ENCODE measurements at regions not wholly inside any gene's neighbourhood (a gene's known extent, or its start where the extent isn't known, plus 50 kb on each side); places are given as distances from the start of the nearest gene placed in this dataset.

DNA sequence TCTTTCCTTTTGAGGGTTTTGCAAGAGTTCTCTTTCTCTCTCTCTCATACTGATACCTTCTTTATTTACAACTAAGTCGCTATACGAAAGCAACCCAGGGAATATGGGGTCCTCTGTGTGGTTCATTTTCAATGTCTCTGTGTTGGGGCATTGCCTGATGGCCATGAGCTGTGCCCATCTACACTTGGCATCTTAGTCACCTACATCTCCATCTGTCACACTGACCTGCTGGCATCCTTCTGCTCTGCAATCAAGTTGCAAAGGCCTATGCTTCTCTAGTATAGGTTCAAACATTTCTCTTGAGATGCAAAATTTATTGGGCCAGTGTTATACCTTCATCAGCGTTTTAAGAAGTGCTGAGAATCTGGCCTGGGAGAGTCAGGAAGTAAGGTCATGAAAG, 228.2 kb downstream of the MTRR start:
- H3K27me3 ChIP-seq (ENCODE audit: control insufficient read depth in 1 of 2, insufficient read depth in 2 of 2, low read length in 2 of 2): no peaks in the 10 kb centered on the region; a peak in 1 of 5 replicates
- no peak overlapping the region for H3K27ac ChIP-seq (ENCODE audit: extremely low read length, insufficient read depth, low read length)
- no peak overlapping the region for H3K4me2 ChIP-seq (ENCODE audit: low read depth, low read length)
- no peak overlapping the region for H3K4me3 ChIP-seq (replicated peaks in 1 of 3; ENCODE audit: insufficient read depth in 1 of 3, low read depth in 2 of 3, low read length in 3 of 3)
- no peak for DNase-seq (ENCODE audit: low spot score)
- no peak overlapping the region for H2AFZ ChIP-seq (ENCODE audit: low read length)
- in situ Hi-C loops (cut with HindIII; ENCODE audit: extremely low pct_ligation_motif_present, low pct_unique_long_range_greater_than_20kb): no loop called here
- WGBS (ENCODE audit: low lambda C conversion rate): under 1% methylated on average over 3 of the region's 3 CpGs
- H3K4me1 ChIP-seq (ENCODE audit: insufficient read depth, low read length): no peaks in the 10 kb centered on the region
- no peaks in the 10 kb centered on the region for H3K79me2 ChIP-seq (ENCODE audit: insufficient read depth, low read length)
- H3K9me3 ChIP-seq (ENCODE audit: low read length): peaks cover 7% of the 10 kb centered on the region; the same call in 1 of the 2 replicates
- no TSS peak for BruUV-seq (replicated peaks)
- H3K36me3 ChIP-seq (replicated peaks in 1 of 2; ENCODE audit: control insufficient read depth in 1 of 2, insufficient read depth in 2 of 2, low read length in 2 of 2): no peaks in the 10 kb centered on the region
- ChIA-PET POLR2A (no interaction called here), CTCF (ENCODE audit: low intra/inter-chr PET ratio, low total read pairs) (no interaction called here)
- intact Hi-C loops (cut with micrococcal nuclease; ENCODE audit: unreplicated experiment): no loop called here
- FAIRE-seq: no peak
- no peak for ATAC-seq
- H4K20me1 ChIP-seq (ENCODE audit: insufficient read depth, low read length): no peaks in the 10 kb centered on the region
- no peak overlapping the region for H3K9ac ChIP-seq (ENCODE audit: insufficient read depth, low read depth, low read length)
- TF ChIP-seq ARNTL (CRISPR knock-in tag; IDR thresholded peaks at IDR 0.05): no peak
- TF ChIP-seq, protein P1, sequence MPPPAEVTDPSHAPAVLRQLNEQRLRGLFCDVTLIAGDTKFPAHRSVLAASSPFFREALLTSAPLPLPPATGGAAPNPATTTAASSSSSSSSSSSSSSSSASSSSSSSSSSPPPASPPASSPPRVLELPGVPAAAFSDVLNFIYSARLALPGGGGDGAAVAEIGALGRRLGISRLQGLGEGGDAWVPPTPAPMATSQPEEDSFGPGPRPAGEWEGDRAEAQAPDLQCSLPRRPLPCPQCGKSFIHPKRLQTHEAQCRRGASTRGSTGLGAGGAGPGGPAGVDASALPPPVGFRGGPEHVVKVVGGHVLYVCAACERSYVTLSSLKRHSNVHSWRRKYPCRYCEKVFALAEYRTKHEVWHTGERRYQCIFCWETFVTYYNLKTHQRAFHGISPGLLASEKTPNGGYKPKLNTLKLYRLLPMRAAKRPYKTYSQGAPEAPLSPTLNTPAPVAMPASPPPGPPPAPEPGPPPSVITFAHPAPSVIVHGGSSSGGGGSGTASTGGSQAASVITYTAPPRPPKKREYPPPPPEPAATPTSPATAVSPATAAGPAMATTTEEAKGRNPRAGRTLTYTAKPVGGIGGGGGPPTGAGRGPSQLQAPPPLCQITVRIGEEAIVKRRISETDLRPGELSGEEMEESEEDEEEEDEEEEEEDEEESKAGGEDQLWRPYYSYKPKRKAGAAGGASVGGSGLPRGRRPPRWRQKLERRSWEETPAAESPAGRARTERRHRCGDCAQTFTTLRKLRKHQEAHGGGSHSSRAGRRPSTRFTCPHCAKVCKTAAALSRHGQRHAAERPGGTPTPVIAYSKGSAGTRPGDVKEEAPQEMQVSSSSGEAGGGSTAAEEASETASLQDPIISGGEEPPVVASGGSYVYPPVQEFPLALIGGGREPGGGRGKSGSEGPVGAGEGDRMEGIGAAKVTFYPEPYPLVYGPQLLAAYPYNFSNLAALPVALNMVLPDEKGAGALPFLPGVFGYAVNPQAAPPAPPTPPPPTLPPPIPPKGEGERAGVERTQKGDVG (CRISPR knock-in tag; IDR thresholded peaks at IDR 0.05; ENCODE audit: borderline replicate concordance): no peak
- no peak for TF ChIP-seq PCBP1 (IDR thresholded peaks at IDR 0.05; ENCODE audit: borderline replicate concordance, low read depth, low read length)
- no peak for TF ChIP-seq ZNF333 (CRISPR knock-in tag; IDR thresholded peaks at IDR 0.05; ENCODE audit: borderline replicate concordance)
- TF ChIP-seq TCF7 (IDR thresholded peaks at IDR 0.05; ENCODE audit: low read depth): no peak
- no peak for TF ChIP-seq YEATS4 (CRISPR knock-in tag; IDR thresholded peaks at IDR 0.05; ENCODE audit: borderline replicate concordance)
- TF ChIP-seq HMG20A (CRISPR knock-in tag; IDR thresholded peaks at IDR 0.05; ENCODE audit: borderline replicate concordance): no peak
- no peak for TF ChIP-seq SNRNP70 (IDR thresholded peaks at IDR 0.05; ENCODE audit: low read depth, low read length)
- TF ChIP-seq ZNF572 (CRISPR knock-in tag; IDR thresholded peaks at IDR 0.05): no peak
- TF ChIP-seq, protein P2, sequence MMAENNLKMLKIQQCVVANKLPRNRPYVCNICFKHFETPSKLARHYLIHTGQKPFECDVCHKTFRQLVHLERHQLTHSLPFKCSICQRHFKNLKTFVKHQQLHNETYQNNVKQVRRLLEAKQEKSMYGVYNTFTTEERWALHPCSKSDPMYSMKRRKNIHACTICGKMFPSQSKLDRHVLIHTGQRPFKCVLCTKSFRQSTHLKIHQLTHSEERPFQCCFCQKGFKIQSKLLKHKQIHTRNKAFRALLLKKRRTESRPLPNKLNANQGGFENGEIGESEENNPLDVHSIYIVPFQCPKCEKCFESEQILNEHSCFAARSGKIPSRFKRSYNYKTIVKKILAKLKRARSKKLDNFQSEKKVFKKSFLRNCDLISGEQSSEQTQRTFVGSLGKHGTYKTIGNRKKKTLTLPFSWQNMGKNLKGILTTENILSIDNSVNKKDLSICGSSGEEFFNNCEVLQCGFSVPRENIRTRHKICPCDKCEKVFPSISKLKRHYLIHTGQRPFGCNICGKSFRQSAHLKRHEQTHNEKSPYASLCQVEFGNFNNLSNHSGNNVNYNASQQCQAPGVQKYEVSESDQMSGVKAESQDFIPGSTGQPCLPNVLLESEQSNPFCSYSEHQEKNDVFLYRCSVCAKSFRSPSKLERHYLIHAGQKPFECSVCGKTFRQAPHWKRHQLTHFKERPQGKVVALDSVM (CRISPR knock-in tag; IDR thresholded peaks at IDR 0.05): no peak
- TF ChIP-seq, protein P3, sequence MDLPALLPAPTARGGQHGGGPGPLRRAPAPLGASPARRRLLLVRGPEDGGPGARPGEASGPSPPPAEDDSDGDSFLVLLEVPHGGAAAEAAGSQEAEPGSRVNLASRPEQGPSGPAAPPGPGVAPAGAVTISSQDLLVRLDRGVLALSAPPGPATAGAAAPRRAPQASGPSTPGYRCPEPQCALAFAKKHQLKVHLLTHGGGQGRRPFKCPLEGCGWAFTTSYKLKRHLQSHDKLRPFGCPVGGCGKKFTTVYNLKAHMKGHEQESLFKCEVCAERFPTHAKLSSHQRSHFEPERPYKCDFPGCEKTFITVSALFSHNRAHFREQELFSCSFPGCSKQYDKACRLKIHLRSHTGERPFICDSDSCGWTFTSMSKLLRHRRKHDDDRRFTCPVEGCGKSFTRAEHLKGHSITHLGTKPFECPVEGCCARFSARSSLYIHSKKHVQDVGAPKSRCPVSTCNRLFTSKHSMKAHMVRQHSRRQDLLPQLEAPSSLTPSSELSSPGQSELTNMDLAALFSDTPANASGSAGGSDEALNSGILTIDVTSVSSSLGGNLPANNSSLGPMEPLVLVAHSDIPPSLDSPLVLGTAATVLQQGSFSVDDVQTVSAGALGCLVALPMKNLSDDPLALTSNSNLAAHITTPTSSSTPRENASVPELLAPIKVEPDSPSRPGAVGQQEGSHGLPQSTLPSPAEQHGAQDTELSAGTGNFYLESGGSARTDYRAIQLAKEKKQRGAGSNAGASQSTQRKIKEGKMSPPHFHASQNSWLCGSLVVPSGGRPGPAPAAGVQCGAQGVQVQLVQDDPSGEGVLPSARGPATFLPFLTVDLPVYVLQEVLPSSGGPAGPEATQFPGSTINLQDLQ (CRISPR knock-in tag; IDR thresholded peaks at IDR 0.05): no peak
- TF ChIP-seq SMAD1 (CRISPR knock-in tag; IDR thresholded peaks at IDR 0.05; ENCODE audit: borderline replicate concordance, low read depth): no peak
- TF ChIP-seq, protein P4, sequence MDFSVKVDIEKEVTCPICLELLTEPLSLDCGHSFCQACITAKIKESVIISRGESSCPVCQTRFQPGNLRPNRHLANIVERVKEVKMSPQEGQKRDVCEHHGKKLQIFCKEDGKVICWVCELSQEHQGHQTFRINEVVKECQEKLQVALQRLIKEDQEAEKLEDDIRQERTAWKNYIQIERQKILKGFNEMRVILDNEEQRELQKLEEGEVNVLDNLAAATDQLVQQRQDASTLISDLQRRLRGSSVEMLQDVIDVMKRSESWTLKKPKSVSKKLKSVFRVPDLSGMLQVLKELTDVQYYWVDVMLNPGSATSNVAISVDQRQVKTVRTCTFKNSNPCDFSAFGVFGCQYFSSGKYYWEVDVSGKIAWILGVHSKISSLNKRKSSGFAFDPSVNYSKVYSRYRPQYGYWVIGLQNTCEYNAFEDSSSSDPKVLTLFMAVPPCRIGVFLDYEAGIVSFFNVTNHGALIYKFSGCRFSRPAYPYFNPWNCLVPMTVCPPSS (IDR thresholded peaks at IDR 0.05): no peak
- TF ChIP-seq ZNF460 (CRISPR knock-in tag; IDR thresholded peaks at IDR 0.05; ENCODE audit: borderline replicate concordance): no peak
- no peak for TF ChIP-seq ZNF296 (CRISPR knock-in tag; conservative IDR thresholded peaks at IDR 0.05)
- no peak for TF ChIP-seq ZNF577 (CRISPR knock-in tag; IDR thresholded peaks at IDR 0.05; ENCODE audit: borderline replicate concordance, low read depth)
- TF ChIP-seq GZF1 (CRISPR knock-in tag; IDR thresholded peaks at IDR 0.05): no peak
